Neural progenitor cell (in vitro differentiated cells): ENCODE measurements at regions not wholly inside any gene's neighbourhood (a gene's known extent, or its start where the extent isn't known, plus 50 kb on each side); places are given as distances from the start of the nearest gene placed in this dataset.

Experiments
- CTCF ChIP-seq: fragments of 200-600 bp; sonication (generic); IDR thresholded peaks from 2 replicates; pipeline ENCODE4 v1.5.1; 2017; ENCODE audit warnings: antibody characterized with exemption, mild to moderate bottlenecking
- EZH2 ChIP-seq: fragments of 200-600 bp; sonication (generic); IDR thresholded peaks from 2 replicates; pipeline ENCODE4 v1.6.1; 2017; ENCODE audit warnings: antibody characterized with exemption, mild to moderate bottlenecking, moderate library complexity
- EZH2phosphoT487 ChIP-seq: fragments of 200-600 bp; sonication (generic); IDR thresholded peaks from 2 replicates; pipeline ENCODE4 v1.6.1; 2017; ENCODE audit warnings: antibody characterized with exemption

- TF ChIP-seq CTCF (no peak), EZH2phosphoT487 (no peak), EZH2 (no peak)
These were observed 356.9 kb downstream of the CSNK1G3 start for GRCh38 chr5:123868881-123869280.
